Skeletal muscle cell (primary cell): ENCODE measurements at regions not wholly inside any gene's neighbourhood (a gene's known extent, or its start where the extent isn't known, plus 50 kb on each side); places are given as distances from the start of the nearest gene placed in this dataset.
"Not testable (repeated sequence)": the region's sequence is repeated elsewhere in the genome, so short reads cannot be mapped to it uniquely, and the experiment has no call there.

Experiments
- DNase-seq: peaks from one replicate; pipeline ENCODE4 v3.0.0-alpha.2; 2010; ENCODE audit warnings: low read depth
- H3K4me3 ChIP-seq: 2 replicates; pipeline ENCODE4 v1.5.1; 2011; ENCODE audit warnings: low read depth, mild to moderate bottlenecking, control low read depth, low read length, moderate library complexity

DNA sequence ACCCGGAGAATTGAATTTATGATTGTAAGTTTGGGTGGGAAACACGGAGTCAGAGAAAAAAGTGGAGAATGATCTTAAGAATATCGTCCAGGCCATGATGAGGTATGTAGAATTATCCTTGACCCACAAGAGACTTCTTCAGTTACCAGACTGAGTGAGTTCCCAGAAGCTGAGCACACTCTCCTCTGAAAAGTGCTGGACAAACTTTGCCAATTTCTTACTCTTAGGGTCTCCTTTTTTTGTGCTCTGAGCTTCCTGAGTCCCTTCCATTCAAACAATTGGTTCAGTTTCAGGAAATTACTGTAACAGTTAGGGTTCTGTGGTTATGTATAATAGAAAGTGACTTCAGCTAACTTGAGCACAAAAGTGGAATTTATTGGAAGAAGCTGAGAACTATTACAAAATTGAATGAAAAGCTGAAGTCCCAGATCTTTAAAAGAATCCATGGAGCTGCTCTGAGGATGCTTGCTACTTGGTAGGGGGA lies 50.6 kb upstream of the EHBP1 start:
- H3K4me3 ChIP-seq = no peak overlapping the region
- no peak for DNase-seq

DNA sequence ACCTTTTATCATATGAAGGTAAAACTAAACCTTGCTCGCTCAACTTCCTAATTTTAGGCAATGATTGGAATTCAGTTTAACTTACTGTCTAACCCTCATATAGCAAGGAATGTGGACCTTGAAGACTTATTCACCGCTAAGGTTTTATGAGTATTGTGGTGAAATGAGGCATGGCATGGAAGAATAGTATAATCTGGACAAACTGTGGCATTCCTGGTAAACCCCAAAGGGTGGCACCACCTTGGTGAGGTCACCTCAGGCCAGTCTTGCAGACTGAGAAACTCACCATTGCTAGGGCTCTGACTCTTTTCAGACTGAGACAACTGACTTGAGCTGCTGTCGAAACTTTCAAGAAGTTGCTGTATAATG lies 51.1 kb upstream of the EHBP1 start:
- DNase-seq = no peak
- no peak overlapping the region for H3K4me3 ChIP-seq

DNA sequence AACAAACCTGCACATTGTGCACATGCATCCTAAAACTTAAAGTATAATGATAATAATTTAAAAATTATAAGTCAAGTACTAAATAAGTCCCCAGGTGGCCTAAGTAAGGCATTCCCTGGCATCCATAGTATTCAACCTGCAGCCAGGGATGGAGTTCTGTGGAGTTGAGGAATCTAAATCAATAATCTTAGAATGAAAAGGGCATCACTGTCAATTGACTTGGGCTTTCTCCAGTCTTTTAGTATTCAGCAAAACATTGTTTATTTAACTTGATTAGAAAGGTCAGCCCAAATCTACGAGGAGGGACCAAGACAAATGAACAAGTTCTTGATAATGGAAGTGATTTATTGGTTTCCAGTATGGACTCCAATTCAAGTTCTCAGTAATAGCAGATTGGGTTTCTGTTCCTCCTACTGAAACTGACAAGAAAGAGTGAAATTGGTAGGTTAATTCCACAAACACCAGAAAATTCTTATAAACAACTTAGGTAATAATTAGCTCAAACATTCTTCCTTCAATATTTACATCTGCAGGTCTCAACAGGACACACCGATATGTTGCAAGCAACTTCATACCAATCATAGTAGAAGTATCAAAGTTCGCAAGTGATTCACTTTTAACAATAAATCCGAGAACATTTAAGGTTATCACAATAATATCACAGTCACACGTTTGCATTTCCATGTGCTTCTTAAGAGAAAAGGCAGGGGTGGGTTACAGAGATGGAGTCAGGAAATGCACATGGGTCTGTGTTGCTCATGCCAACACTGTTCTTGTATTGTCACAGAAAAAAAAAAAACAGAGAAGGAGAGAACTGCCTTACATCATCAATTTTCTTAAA lies 51.7 kb upstream of the EHBP1 start:
- DNase-seq = no peak
- no peak overlapping the region for H3K4me3 ChIP-seq

DNA sequence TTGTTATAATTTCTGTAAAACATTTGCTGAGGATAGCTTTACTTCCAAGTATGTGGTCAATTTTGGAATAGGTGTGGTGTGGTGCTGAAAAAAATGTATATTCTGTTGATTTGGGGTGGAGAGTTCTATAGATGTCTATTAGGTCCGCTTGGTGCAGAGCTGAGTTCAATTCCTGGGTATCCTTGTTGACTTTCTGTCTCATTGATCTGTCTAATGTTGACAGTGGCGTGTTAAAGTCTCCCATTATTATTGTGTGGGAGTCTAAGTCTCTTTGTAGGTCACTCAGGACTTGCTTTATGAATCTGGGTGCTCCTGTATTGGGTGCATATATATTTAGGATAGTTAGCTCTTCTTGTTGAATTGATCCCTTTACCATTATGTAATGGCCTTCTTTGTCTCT lies 56.4 kb upstream of the EHBP1 start:
- not testable (repeated sequence) for H3K4me3 ChIP-seq, DNase-seq

DNA sequence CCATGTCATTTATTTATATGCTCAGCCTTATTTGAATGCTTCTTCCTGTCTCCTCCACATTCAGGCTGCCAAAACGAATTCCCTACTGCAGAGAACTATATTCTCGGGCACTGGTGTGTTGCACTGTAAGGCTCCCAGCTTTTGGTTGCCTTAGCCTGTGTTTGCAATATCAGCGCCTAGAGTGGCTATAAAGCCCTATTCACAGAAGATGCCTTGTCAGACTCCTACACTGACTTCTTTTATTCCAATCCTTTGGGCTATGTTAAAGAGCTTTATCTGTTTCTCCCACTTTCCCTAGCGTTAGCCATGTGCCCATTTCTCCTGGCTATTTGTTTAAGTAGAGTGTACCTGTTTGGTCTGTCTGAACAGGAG lies 62.4 kb upstream of the EHBP1 start:
- H3K4me3 ChIP-seq = no peak overlapping the region
- no peak for DNase-seq

DNA sequence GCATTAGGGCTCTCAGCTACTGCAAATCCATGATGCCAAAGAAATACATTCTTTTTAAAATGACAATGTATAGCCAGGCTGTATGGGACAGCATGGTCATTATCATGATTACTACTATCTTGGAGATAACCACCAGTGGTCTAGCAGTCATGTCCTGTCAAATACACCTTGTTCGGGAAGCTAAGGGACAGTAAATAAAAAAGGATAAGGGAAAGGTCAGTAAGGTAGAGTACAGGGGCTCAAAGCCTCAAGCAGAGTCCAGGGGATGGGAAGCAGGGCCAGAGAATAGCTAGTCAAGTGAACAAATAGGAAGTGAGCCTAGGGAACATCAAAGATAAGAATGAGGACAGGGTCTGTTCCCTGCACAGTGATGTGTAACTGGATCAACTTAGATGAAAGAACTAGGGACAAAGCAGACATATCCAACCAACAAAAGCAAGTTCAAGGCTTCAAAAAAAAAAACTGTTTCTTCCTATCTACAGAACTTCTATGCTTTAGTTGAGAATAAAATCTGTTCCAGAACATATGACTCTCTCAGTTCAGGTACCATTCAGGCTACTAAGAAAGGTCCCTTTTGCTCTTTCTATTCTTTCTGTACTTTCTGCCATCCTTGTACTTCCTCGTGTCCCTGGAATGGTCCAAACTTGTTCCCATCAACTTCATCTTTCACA lies 62.9 kb upstream of the EHBP1 start:
- no peak for DNase-seq
- H3K4me3 ChIP-seq = no peak overlapping the region

DNA sequence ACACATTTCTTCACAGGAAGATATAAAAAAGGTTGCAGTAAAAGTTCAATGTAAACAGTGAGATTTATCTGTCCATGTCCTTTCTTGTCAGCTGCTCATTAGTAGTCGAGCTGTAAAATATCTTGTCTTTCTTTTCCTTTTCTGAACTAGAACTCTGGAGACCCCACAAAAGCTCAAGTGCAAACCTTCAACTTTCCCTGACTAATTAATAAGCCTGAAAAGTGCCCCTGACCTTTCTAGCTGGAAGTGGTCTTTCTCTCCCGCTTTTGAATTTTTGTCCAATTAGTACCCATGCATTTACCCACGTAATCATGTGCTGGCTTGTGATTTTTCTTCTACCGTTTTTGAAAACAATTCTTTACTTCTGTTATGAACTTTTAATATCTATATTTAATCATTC lies 63.6 kb upstream of the EHBP1 start:
- H3K4me3 ChIP-seq = no peak overlapping the region
- no peak for DNase-seq

DNA sequence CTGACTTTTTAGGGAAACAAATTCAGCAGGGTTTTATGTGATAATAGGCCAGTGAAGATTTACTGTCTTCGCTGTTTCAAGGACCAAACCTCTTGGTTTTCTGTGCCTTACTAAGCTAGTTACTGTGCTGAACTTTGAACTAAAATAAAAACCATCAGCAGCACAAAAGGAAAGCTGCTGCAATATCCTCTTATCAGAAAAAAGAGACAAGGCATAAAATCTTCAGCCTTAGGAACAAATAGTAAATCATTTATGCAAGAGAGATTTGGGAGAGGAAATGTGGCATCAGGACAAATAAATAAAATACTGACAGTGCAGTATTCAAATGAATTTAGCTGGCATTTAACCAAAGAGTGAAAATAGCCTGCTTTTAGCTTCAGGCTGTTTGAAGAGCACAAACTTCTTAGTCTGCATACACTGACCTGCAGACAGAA lies 64.1 kb upstream of the EHBP1 start:
- DNase-seq = no peak
- H3K4me3 ChIP-seq = no peak overlapping the region

DNA sequence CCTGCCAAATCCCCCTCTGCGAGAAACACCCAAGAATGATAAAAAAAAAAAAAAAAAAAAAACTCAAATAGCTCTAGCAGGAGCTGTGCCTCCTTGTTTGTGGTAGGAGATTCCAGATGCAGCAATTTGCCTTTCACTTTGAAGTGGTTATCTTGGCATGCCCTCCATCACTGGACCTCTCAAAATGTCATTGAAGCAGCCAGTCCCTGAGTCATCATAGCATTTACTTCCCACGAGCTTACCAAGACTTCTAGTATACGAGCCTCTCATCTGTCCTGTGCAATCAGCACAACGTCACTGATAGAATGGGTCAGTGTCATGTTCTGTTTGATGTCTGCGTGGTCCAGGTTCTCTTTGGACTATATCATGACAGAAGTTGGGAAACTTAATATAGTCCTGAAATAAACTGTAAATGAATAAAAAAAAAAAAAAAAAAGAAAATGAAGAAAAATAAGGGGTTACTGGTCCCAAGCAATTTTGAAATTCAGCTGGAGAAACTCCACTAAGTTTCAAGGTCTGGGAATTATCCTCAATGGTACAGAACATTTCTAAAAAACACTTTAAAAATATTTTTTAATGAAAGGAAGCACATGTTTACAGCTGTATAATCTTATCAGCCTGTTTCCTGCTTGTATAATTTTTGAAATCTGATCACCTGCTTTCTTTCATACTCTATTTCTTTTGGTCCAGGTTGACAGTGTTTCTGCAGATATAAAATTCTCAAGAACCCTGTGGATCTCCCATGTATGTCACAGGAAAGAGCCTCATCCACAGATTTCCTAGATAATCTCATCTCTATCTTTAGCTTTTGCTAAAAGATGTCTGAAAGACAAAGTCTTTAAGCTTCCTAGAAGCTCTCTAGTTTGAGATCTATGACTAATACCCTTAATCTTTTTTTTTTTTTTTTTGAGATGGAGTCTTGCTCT lies 74.1 kb upstream of the EHBP1 start:
- no peak overlapping the region for H3K4me3 ChIP-seq
- no peak for DNase-seq

DNA sequence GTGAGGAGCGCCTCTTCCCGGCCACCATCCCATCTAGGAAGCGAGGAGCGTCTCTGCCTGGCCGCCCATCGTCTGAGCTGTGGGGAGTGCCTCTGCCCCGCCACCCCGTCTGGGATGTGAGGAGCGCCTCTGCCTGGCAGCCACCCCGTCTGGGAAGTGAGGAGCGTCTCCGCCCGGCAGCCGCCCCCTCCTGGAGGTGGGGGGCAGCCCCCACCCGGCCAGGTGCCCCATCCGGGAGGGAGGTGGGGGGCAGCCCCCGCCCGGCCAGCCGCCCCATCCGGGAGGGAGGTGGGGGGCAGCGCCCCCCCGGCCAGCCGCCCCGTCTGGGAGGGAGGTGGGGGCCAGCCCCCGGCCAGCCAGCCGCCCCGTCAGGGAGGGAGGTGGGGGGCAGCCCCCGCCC lies 75.3 kb upstream of the EHBP1 start:
- not testable (repeated sequence) for DNase-seq, H3K4me3 ChIP-seq

DNA sequence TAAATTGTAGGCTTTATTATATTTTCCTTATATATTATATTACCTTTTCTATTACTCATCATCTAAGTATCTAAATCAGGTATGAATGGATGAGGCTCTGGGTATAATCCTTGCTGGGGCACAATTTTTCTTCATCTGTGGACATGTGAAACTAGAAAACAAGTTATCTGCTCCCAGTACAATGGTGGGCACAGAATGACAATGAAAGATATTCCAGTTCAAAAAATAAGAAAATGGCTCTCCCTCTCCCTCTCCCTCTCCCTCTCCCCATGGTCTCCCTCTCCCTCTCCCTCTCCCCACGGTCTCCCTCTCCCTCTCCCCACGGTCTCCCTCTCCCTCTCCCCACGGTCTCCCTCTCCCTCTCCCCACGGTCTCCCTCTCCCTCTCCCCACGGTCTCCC lies 76.2 kb upstream of the EHBP1 start:
- DNase-seq, H3K4me3 ChIP-seq: not testable (repeated sequence)

DNA sequence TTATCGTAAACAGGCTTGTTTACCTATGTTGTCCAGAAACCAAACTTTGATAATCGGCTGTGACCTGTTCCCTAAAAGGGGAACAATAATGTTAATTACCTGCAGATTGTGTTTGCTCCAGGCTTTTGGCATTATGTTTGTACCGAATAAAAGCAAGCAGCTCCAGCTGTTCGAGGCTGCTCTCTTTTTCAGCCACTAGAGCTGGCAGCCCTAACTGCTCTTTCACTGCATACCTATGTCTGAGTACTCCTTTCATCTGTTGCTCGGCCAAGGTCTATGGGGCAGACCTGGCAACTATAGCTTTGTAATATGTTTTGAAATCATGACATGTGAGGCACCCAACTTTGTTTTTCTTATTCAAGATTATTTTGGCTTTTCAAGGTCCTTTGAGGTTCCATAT lies 77.8 kb upstream of the EHBP1 start:
- no peak for DNase-seq
- H3K4me3 ChIP-seq = no peak overlapping the region

DNA sequence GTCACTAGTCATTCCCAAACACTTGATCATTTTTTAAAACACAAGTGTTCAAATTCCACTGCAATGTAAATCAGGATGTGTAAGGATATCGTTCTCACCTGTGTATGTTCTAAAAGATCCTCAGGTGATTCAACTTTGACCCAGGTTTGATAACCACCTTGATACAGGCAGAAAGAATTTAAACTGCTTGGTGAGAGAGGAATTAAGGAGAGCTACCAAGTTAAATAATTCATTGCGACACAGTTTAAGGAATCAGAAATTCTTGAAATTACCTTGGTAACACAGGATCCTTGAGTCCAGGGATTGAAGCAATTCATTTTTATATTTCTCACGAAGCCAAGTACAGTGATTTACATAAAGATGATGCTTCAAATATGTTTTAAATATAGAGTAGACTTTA lies 80.7 kb upstream of the EHBP1 start:
- DNase-seq = no peak
- H3K4me3 ChIP-seq = no peak overlapping the region

DNA sequence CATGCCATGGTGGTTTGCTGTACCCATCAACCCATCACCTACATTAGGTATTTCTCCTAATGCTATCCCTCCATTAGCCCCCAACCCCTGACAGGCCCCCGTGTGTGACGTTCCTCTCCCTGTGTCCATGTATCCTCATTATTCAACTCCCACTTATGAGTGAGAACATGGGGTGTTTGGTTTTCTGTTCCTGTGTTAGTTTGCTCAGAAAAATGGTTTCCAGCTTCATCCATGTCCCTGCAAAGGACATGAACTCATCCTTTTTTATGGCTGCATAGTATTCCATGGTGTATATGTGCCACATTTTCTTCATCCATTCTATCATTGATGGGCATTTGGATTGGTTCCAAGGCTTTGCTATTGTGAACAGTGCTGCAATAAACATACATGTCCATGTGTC lies 89.0 kb upstream of the EHBP1 start:
- not testable (repeated sequence) for H3K4me3 ChIP-seq, DNase-seq

DNA sequence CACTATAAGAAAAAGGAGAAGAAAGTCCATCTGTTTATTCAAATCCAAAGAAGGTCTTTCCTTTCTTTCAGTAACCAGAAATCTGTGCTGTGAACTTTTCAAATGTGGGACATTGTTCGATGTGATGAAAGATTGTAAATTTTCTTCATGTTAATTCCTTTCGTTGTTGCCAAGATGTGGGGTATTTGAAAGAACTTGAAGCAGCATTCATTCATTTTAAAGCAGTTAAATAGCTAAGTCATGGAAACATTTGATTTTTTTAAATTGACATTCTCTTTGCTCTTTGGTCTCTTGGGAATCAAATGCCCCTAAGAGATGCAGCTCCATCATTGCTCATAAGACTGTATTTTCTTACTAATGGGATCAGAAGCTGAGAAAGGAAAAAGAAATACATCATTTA lies 93.7 kb upstream of the EHBP1 start:
- no peak for DNase-seq
- no peak overlapping the region for H3K4me3 ChIP-seq

DNA sequence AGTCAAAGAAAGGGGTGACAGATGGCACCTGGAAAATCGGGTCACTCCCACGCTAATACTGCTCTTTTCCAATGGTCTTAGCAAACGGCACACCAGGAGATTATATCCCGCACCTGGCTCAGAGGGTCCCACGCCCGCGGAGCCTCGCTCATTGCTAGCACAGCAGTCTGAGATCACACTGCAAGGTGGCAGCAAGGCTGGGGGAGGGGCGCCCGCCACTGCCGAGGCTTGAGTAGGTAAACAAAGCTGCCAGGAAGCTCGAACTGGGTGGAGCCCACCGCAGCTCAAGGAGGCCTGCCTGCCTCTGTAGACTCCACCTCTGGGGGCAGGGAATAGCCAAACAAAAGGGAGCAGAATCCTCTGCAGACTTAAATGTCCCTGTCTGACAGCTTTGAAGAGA lies 99.5 kb upstream of the TMEM17 start:
- H3K4me3 ChIP-seq, DNase-seq: not testable (repeated sequence)

DNA sequence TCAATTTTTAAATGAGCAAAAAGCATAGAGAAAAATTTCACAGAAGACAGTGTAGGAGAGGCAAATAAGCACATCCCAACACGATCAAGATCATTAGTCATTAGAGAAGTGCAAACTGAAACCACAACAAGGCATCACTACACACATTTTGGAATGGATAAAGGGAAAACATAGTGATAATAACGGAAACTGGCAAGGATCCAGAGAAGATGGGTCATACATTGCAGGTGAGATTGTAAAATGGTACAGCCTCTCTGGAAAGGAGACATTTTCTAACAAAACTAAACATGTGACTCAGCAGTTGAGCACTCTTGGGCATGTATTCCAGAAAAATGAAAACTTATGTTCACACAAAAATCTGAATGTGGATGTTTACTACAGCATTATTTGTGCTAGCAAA lies 98.3 kb upstream of the TMEM17 start:
- no peak overlapping the region for H3K4me3 ChIP-seq
- no peak for DNase-seq

DNA sequence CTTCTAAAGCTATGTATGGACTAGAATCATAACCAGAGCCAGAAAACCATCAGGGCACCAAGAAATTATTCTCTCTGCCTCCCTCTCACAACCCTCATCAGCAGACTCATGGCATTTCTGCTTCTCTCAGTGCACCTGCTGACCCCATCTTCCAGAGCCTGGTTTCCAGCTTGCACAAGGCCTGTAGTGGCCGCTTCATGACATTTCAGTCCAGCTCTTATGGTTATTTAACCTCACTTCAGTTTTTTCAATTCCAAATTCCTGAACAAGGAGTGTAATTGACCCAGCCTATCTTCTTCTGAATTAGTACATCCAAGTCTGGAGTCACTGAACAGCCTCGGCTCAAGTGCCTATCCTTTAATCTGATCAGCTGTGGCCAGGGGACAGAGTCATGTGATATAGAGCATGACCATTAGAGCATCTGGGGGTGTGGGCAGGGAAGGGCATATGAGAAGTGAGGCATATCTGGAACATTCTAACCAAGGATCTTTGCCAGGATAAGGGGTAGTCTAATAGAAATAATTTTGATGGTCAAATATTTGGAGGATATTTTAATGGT lies 97.2 kb upstream of the TMEM17 start:
- DNase-seq = no peak
- H3K4me3 ChIP-seq = no peak overlapping the region

DNA sequence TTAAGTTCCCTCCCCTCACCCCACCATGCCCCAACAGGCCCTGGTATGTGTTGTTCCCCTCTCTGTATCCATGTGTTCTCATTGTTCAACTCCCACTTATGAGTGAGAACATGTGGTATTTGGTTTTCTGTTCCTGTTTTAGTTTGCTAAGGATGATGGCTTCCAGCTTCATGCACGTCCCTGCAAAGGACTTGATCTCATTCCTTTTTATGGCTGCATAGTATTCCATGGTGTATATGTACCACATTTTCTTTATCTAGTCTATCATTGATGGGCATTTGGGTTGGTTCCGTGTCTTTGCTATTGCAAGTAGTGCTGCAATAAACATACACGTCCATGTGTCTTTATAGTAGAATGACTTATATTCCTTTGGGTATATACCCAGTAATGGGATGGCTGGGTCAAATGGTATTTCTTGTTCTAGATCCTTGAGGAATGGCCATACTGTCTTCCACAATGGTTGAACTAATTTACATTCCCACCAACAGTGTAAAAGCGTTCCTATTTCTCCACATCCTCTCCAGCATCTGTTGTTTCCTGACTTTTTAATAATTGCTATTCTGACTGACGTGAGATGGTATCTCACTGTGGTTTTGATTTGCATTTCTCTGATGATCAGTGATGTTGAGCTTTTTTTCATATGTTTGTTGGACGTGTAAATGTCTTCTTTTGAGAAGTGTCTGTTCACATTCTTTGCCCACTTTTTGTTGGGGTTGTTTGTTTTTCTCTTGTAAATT lies 93.8 kb upstream of the TMEM17 start:
- DNase-seq, H3K4me3 ChIP-seq: not testable (repeated sequence)
